H1 (cell line): ENCODE measurements at regions not wholly inside any gene's neighbourhood (a gene's known extent, or its start where the extent isn't known, plus 50 kb on each side); places are given as distances from the start of the nearest gene placed in this dataset.

Source experiments
- CTCF ChIA-PET: fragments of 300-600 bp; sonication (Branson Sonifier 250); formaldehyde crosslinking; loops from one replicate; lab custom pipeline; 2021; ENCODE audit not compliant: partially characterized antibody; lab: Charles Lee
- POLR2A ChIA-PET: fragments of 300-600 bp; sonication (Branson Sonifier 250); formaldehyde crosslinking; loops from one replicate; lab custom pipeline; 2021; ENCODE audit warnings: inconsistent platforms; ENCODE audit not compliant: partially characterized antibody; lab: Charles Lee
- DNase-seq, 2 experiments: peaks; one replicate each; pipeline versions ENCODE4 v3.0.0 to v3.0.0-alpha.2; 2010 to 2022; ENCODE audit warnings: low spot score in 2 of 2, low read depth in 1 of 2, mixed read lengths in 1 of 2
- FAIRE-seq: peaks from 2 replicates; lab custom pipeline; 2011; peaks lifted over from hg19 to GRCh38; lab: Jason Lieb, UNC
- H2AFZ ChIP-seq: 2 replicates; pipeline ENCODE4 v1.8.1; 2012; ENCODE audit warnings: low read length, inconsistent platforms
- H2AK5ac ChIP-seq: 2 replicates; pipeline ENCODE4 v1.6.1; 2013; ENCODE audit warnings: low read depth, low read length
- H2BK120ac ChIP-seq: replicated peaks from 2 replicates; pipeline ENCODE3; 2013; ENCODE audit warnings: low read depth, low read length, inconsistent platforms
- H2BK12ac ChIP-seq: 2 replicates; pipeline ENCODE4 v1.6.1; 2013; ENCODE audit warnings: low read depth, low read length
- H2BK15ac ChIP-seq: 2 replicates; pipeline ENCODE4 v1.6.1; 2013; ENCODE audit warnings: low read length
- H2BK20ac ChIP-seq: 2 replicates; pipeline ENCODE4 v1.6.1; 2013; ENCODE audit warnings: low read length
- H2BK5ac ChIP-seq: 2 replicates; pipeline ENCODE4 v1.6.1; 2013; ENCODE audit warnings: low read depth, low read length
- H3K14ac ChIP-seq: 2 replicates; pipeline ENCODE4 v1.6.1; 2013; ENCODE audit warnings: inconsistent platforms; ENCODE audit not compliant: insufficient read length
- H3K18ac ChIP-seq: 2 replicates; pipeline ENCODE4 v1.6.1; 2013; ENCODE audit warnings: low read length; ENCODE audit errors: extremely low read depth
- H3K23ac ChIP-seq: 2 replicates; pipeline ENCODE4 v1.6.1; 2013; ENCODE audit warnings: inconsistent platforms; ENCODE audit not compliant: insufficient read length
- H3K23me2 ChIP-seq: 2 replicates; pipeline ENCODE4 v1.6.1; 2013; ENCODE audit warnings: low read depth, low read length
- H3K27ac ChIP-seq: 2 replicates; pipeline ENCODE4 v1.6.1; 2011; ENCODE audit warnings: low read depth, low read length, inconsistent platforms
- H3K27me3 ChIP-seq, 4 experiments: replicated peaks in 1 of 4; 1 replicate in 1 of 4; 2 replicates in 3 of 4; pipeline versions ENCODE4 v1.6.1 to v1.8.1; 2011 to 2013; ENCODE audit warnings: low read length in 3 of 4, mild to moderate bottlenecking in 3 of 4, inconsistent platforms in 2 of 4, mixed read lengths in 2 of 4, moderate library complexity in 1 of 4; ENCODE audit not compliant: control insufficient read depth in 3 of 4, insufficient read depth in 3 of 4; ENCODE audit errors: extremely low read depth in 1 of 4
- H3K36me3 ChIP-seq, 4 experiments: 2 replicates each; pipeline versions ENCODE4 v1.6.1 to v1.8.1; 2011 to 2013; ENCODE audit warnings: mild to moderate bottlenecking in 4 of 4, low read length in 3 of 4, moderate library complexity in 2 of 4, control low read depth in 1 of 4, inconsistent platforms in 1 of 4; ENCODE audit not compliant: insufficient read depth in 4 of 4, control insufficient read depth in 2 of 4
- H3K4ac ChIP-seq: replicated peaks from 2 replicates; pipeline ENCODE3; 2013; ENCODE audit warnings: low read length, low read depth, mixed read lengths, inconsistent platforms; ENCODE audit not compliant: insufficient read length
- H3K4me1 ChIP-seq, 4 experiments: replicated peaks in 1 of 4; 1 replicate in 1 of 4; 2 replicates in 3 of 4; pipeline versions ENCODE4 v1.6.1 to v1.8.1; 2011 to 2013; ENCODE audit warnings: low read length in 3 of 4, inconsistent platforms in 2 of 4, mixed read lengths in 1 of 4; ENCODE audit not compliant: insufficient read depth in 4 of 4, control insufficient read depth in 3 of 4
- H3K4me2 ChIP-seq, 2 experiments: 2 replicates each; pipeline versions ENCODE4 v1.6.1 to v1.8.1; 2011 to 2013; ENCODE audit warnings: low read depth in 2 of 2, low read length in 2 of 2, control low read depth in 1 of 2, inconsistent platforms in 1 of 2, mild to moderate bottlenecking in 1 of 2; ENCODE audit not compliant: insufficient read depth in 1 of 2
- H3K4me3 ChIP-seq, 4 experiments: fragments of 200-600, 300-600 bp in 1 of 4; sonication (generic), shearing (Covaris generic), sonication (Bioruptor Twin) in 1 of 4; 2 replicates each; pipeline versions ENCODE4 v1.5.1 to v1.8.1; 2011 to 2016; ENCODE audit warnings: low read length in 4 of 4, low read depth in 3 of 4, control low read depth in 2 of 4, inconsistent platforms in 2 of 4, mild to moderate bottlenecking in 2 of 4, mixed read lengths in 1 of 4, moderate library complexity in 1 of 4; ENCODE audit not compliant: insufficient read depth in 2 of 4; ENCODE audit errors: extremely low read depth in 1 of 4
- H3K56ac ChIP-seq: replicated peaks from 2 replicates; pipeline ENCODE3; 2013; ENCODE audit warnings: low read depth, mild to moderate bottlenecking, mixed read lengths, low read length, inconsistent platforms; ENCODE audit not compliant: insufficient read length
- H3K79me1 ChIP-seq: 2 replicates; pipeline ENCODE4 v1.6.1; 2013; ENCODE audit warnings: low read depth, low read length, control low read depth
- H3K79me2 ChIP-seq, 2 experiments: 2 replicates each; pipeline versions ENCODE4 v1.6.1 to v1.8.1; 2012 to 2013; ENCODE audit warnings: low read length in 2 of 2, mild to moderate bottlenecking in 2 of 2, inconsistent platforms in 1 of 2; ENCODE audit not compliant: insufficient read depth in 2 of 2, control insufficient read depth in 1 of 2
- H3K9ac ChIP-seq, 4 experiments: replicated peaks in 1 of 4; 1 replicate in 1 of 4; 2 replicates in 3 of 4; pipeline versions ENCODE4 v1.6.1 to v1.8.1; 2011 to 2013; ENCODE audit warnings: low read depth in 3 of 4, low read length in 3 of 4, control low read depth in 2 of 4, mild to moderate bottlenecking in 2 of 4, moderate library complexity in 2 of 4, inconsistent platforms in 1 of 4; ENCODE audit errors: extremely low read depth in 1 of 4
- H3K9me3 ChIP-seq, 2 experiments: 2 replicates each; pipeline versions ENCODE4 v1.6.1 to v1.8.1; 2012 to 2013; ENCODE audit warnings: mild to moderate bottlenecking in 2 of 2, moderate library complexity in 2 of 2, control low read depth in 1 of 2, inconsistent platforms in 1 of 2, low read depth in 1 of 2, low read length in 1 of 2, mixed read lengths in 1 of 2; ENCODE audit not compliant: insufficient read depth in 2 of 2
- H4K20me1 ChIP-seq, 2 experiments: replicated peaks in 1 of 2; 2 replicates each; pipeline versions ENCODE3 to v1.8.1; 2011 to 2013; ENCODE audit warnings: inconsistent platforms in 2 of 2, low read length in 2 of 2, mild to moderate bottlenecking in 1 of 2; ENCODE audit not compliant: insufficient read depth in 2 of 2, control insufficient read depth in 1 of 2
- H4K5ac ChIP-seq: 2 replicates; pipeline ENCODE4 v1.6.1; 2013; ENCODE audit warnings: low read length, low read depth, mixed read lengths, inconsistent platforms; ENCODE audit not compliant: insufficient read length
- H4K8ac ChIP-seq: 2 replicates; pipeline ENCODE4 v1.8.0; 2013; ENCODE audit warnings: mild to moderate bottlenecking, moderate library complexity, low read length, inconsistent platforms; ENCODE audit not compliant: insufficient read depth; ENCODE audit errors: extremely low read depth
- H4K91ac ChIP-seq: replicated peaks from 2 replicates; pipeline ENCODE3; 2013; ENCODE audit warnings: low read length, mixed read lengths, inconsistent platforms; ENCODE audit not compliant: insufficient read length
- BRCA1 ChIP-seq: IDR thresholded peaks from 2 replicates; pipeline ENCODE4 v1.6.1; 2012; ENCODE audit warnings: low read depth, low read length, improper control_type of control experiment
- CHD1 ChIP-seq: IDR thresholded peaks from 2 replicates; pipeline ENCODE4 v1.6.1; 2012; ENCODE audit warnings: low read depth, low read length, improper control_type of control experiment
- KDM4A ChIP-seq: IDR thresholded peaks from one replicate; pipeline ENCODE4 v1.7.1; 2012; ENCODE audit warnings: low read depth, mild to moderate bottlenecking, moderate library complexity, low read length, inconsistent platforms; ENCODE audit not compliant: severe bottlenecking
- MAFK ChIP-seq: IDR thresholded peaks from 2 replicates; pipeline ENCODE4 v1.6.1; 2012; ENCODE audit warnings: low read depth, mild to moderate bottlenecking, improper control_type of control experiment, low read length
- NANOG ChIP-seq: IDR thresholded peaks from 2 replicates; pipeline ENCODE4 v1.6.1; 2011; ENCODE audit warnings: low read length, low read depth, mild to moderate bottlenecking, inconsistent platforms; ENCODE audit not compliant: insufficient read depth, poor library complexity, severe bottlenecking
- RXRA ChIP-seq: IDR thresholded peaks from 2 replicates; pipeline ENCODE4 v1.6.1; 2011; ENCODE audit warnings: low read depth, mild to moderate bottlenecking, low read length, moderate library complexity; ENCODE audit not compliant: insufficient read depth
- TCF12 ChIP-seq: IDR thresholded peaks from 2 replicates; pipeline ENCODE4 v1.6.1; 2011; ENCODE audit warnings: low read depth, mild to moderate bottlenecking, low read length
- ZNF274 ChIP-seq: IDR thresholded peaks from 2 replicates; pipeline ENCODE4 v1.7.0; 2012; ENCODE audit warnings: low read length, borderline replicate concordance; ENCODE audit errors: extremely low read depth
- WGBS, 2 experiments: shearing (Covaris generic) in 1 of 2; methylation state at CpG; one replicate each; pipeline versions ENCODE4 v1.1.6 to v1.1.7; 2013 to 2015; ENCODE audit warnings: low lambda C conversion rate in 2 of 2, mixed read lengths in 2 of 2, inconsistent platforms in 1 of 2, low coverage in 1 of 2, missing lambda C conversion rate in 1 of 2; ENCODE audit not compliant: insufficient replicate concordance in 2 of 2, insufficient coverage in 1 of 2, insufficient read length in 1 of 2; ENCODE audit errors: extremely low coverage in 1 of 2, missing lambda C conversion rate in 1 of 2; 5-methylcytosine and 5-hydroxymethylcytosine counted together
- TF ChIP-seq, protein P1 (sequence below): IDR thresholded peaks from 2 replicates; pipeline ENCODE4 v1.6.1; 2012; ENCODE audit warnings: inconsistent platforms
- TF ChIP-seq, protein P2 (sequence below): IDR thresholded peaks from 2 replicates; pipeline ENCODE4 v1.6.1; 2012; ENCODE audit warnings: low read length, inconsistent platforms

DNA sequence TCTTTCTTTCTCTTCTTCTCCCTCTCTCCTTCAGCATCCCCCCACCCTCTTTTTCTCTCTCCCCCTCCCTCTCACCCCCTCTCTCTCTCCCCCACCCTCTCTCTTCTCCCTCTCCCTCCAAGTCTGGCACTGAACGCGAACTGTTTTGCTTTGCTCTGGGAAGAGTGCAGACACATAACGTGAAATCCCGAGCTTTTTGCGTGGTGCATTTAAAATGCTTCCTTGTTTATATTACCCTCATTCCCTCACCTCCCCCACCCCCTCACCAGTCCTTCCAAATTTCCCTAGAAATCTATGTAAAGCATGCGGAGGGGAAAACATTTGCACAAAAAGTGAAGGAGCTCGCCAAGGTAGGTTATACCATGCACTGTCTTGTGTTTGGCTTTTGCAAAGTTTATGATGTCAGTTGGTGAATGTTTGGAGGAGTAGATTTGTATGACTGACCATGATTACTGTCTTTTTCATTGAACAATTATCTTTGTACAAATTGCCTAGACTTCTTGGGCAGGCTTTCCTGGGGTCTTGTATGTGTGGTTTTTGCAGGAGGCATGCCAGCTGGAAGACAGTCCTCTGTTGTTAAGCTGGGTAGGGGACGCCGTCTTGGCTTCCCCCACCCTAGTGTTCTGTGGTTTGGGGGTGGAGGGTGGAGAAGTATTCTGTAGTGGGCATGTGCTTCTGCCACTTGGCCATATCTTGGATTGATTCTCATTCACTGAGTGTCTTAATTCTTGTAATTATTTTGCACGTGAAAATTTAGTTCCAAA, 123.7 kb upstream of the HSD17B12 start:
- Histone ChIP-seq H2AK5ac (no peak overlapping the region), H2BK12ac (no peak overlapping the region), H3K56ac (no peak overlapping the region), H2BK120ac (no peak overlapping the region), H3K27me3 (peaks cover 2 to 7% (median 4%) of the 10 kb centered on the region in 4 experiments; a peak in 4 of 7 replicates), H3K23me2 (peaks cover 12% of the 10 kb centered on the region), H3K36me3 (no peaks in the 10 kb centered on the region), H3K4me2 (peak overlapping the region; percentile 87 to 93), H4K5ac (no peak overlapping the region), H2BK15ac (no peak overlapping the region), H3K79me1 (no peaks in the 10 kb centered on the region), H3K18ac (no peak overlapping the region), H3K27ac (no peak overlapping the region), H4K8ac (no peak overlapping the region), H3K4me1 (peaks cover 5 to 26% (median 15%) of the 10 kb centered on the region in 4 experiments; a peak in 6 of 7 replicates), H2BK5ac (no peak overlapping the region), H3K4me3 (peak overlapping the region; percentile 27 to 58 (median 34); a peak in 5 of 8 replicates), H2BK20ac (no peak overlapping the region), H3K79me2 (no peaks in the 10 kb centered on the region), H3K9ac (no peak overlapping the region), H3K9me3 (no peaks in the 10 kb centered on the region), H3K23ac (no peak overlapping the region), H3K4ac (no peak overlapping the region), H4K91ac (no peak overlapping the region), H3K14ac (no peak overlapping the region), H2AFZ (0 out of 2 replicates have a peak overlapping the region, but pooled peaks have one; percentile 31), H4K20me1 (no peaks in the 10 kb centered on the region)
- DNase-seq: no peak
- POLR2A ChIA-PET: interaction anchor here (1.1 to 2.2 kb wide), 4 partner anchors 9 to 20 kb away, joined by 3 to 9 read pairs (median 4); no protein-coding TSS in a partner anchor
- FAIRE-seq: no peak
- 7% methylated on average over 10 of the region's 10 CpGs; no CpG with 5 or more reads in 1 of the 2 experiments for WGBS, 2 experiments
- CTCF ChIA-PET: interaction anchor here (0.7 to 34.3 kb wide), 6 partner anchors 19 to 124 kb away, joined by 3 to 646 read pairs (median 7); no protein-coding TSS in a partner anchor
- TF ChIP-seq, protein P1, sequence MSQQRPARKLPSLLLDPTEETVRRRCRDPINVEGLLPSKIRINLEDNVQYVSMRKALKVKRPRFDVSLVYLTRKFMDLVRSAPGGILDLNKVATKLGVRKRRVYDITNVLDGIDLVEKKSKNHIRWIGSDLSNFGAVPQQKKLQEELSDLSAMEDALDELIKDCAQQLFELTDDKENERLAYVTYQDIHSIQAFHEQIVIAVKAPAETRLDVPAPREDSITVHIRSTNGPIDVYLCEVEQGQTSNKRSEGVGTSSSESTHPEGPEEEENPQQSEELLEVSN: no peak
- TF ChIP-seq MAFK (no peak), RXRA (no peak), NANOG (no peak), KDM4A (no peak), TCF12 (no peak), BRCA1 (no peak), ZNF274 (no peak), CHD1 (no peak)
- TF ChIP-seq, protein P2, sequence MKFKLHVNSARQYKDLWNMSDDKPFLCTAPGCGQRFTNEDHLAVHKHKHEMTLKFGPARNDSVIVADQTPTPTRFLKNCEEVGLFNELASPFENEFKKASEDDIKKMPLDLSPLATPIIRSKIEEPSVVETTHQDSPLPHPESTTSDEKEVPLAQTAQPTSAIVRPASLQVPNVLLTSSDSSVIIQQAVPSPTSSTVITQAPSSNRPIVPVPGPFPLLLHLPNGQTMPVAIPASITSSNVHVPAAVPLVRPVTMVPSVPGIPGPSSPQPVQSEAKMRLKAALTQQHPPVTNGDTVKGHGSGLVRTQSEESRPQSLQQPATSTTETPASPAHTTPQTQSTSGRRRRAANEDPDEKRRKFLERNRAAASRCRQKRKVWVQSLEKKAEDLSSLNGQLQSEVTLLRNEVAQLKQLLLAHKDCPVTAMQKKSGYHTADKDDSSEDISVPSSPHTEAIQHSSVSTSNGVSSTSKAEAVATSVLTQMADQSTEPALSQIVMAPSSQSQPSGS: no peak
